Neural crest cell (in vitro differentiated cells): ENCODE measurements at regions not wholly inside any gene's neighbourhood (a gene's known extent, or its start where the extent isn't known, plus 50 kb on each side); places are given as distances from the start of the nearest gene placed in this dataset.
"Not testable (repeated sequence)": the region's sequence is repeated elsewhere in the genome, so short reads cannot be mapped to it uniquely, and the experiment has no call there.

Experiments
- DNase-seq: peaks from one replicate; pipeline ENCODE4 v3.0.0; 2021; ENCODE audit warnings: low read depth, mixed read lengths, low spot score
- H3K27ac Mint-ChIP-seq: one replicate; pipeline ENCODE4 v1.8.0; 2021; ENCODE audit warnings: mild to moderate bottlenecking, mixed read lengths; ENCODE audit not compliant: unreplicated experiment
- H3K27me3 Mint-ChIP-seq: 2 replicates; pipeline ENCODE4 v1.8.0; 2021; ENCODE audit warnings: low read depth, mild to moderate bottlenecking, mixed read lengths
- H3K36me3 Mint-ChIP-seq: 2 replicates; pipeline ENCODE4 v1.8.0; 2021; ENCODE audit warnings: low read depth, mild to moderate bottlenecking, mixed read lengths
- H3K4me1 Mint-ChIP-seq: 2 replicates; pipeline ENCODE4 v1.8.0; 2021; ENCODE audit warnings: mixed read lengths
- H3K4me3 Mint-ChIP-seq: one replicate; pipeline ENCODE4 v1.8.0; 2021; ENCODE audit warnings: mild to moderate bottlenecking, mixed read lengths
- H3K9me3 Mint-ChIP-seq: 2 replicates; pipeline ENCODE4 v1.8.0; 2021; ENCODE audit warnings: mixed read lengths
- CTCF ChIP-seq: fragments of 200-600 bp; sonication (generic); conservative IDR thresholded peaks from 2 replicates; pipeline ENCODE4 v1.5.0; 2021; ENCODE audit warnings: antibody characterized with exemption, mild to moderate bottlenecking

- H3K27me3 Mint-ChIP-seq, result no peaks in the 10 kb centered on the region
- peaks cover 9% of the 10 kb centered on the region for H3K9me3 Mint-ChIP-seq
- no peak for TF ChIP-seq CTCF
- DNase-seq, result no peak
- H3K27ac Mint-ChIP-seq, result no peak overlapping the region
- peaks cover 9% of the 10 kb centered on the region for H3K4me1 Mint-ChIP-seq
- H3K4me3 Mint-ChIP-seq, result no peak overlapping the region
- peaks cover 4% of the 10 kb centered on the region for H3K36me3 Mint-ChIP-seq
Measured at GRCh38 chr13:70237131-70237530, 128.9 kb upstream of the KLHL1 start.

GRCh38 chr13:70235565-70235964 lies 127.3 kb upstream of the KLHL1 start:
- H3K9me3 Mint-ChIP-seq, result peaks cover 6% of the 10 kb centered on the region
- no peaks in the 10 kb centered on the region for H3K4me1 Mint-ChIP-seq
- no peak overlapping the region for H3K27ac Mint-ChIP-seq
- H3K27me3 Mint-ChIP-seq, result no peaks in the 10 kb centered on the region
- no peak for DNase-seq
- peaks cover 4% of the 10 kb centered on the region for H3K36me3 Mint-ChIP-seq
- H3K4me3 Mint-ChIP-seq, result no peak overlapping the region
- TF ChIP-seq CTCF, result no peak

GRCh38 chr13:70223911-70224310 lies 115.7 kb upstream of the KLHL1 start:
- no peaks in the 10 kb centered on the region for H3K9me3 Mint-ChIP-seq
- H3K27ac Mint-ChIP-seq, result no peak overlapping the region
- H3K36me3 Mint-ChIP-seq, result no peaks in the 10 kb centered on the region
- peaks cover 4% of the 10 kb centered on the region for H3K4me1 Mint-ChIP-seq
- no peak overlapping the region for H3K4me3 Mint-ChIP-seq
- no peak for TF ChIP-seq CTCF
- no peaks in the 10 kb centered on the region for H3K27me3 Mint-ChIP-seq
- no peak for DNase-seq

- Mint-ChIP-seq H3K27me3 (no peaks in the 10 kb centered on the region), H3K27ac (no peak overlapping the region), H3K4me1 (peaks cover 4% of the 10 kb centered on the region), H3K9me3 (no peaks in the 10 kb centered on the region), H3K4me3 (no peak overlapping the region), H3K36me3 (no peaks in the 10 kb centered on the region)
- TF ChIP-seq CTCF, result no peak
- no peak for DNase-seq
Measured at GRCh38 chr13:70222926-70223325, 114.7 kb upstream of the KLHL1 start.

- Mint-ChIP-seq H3K27me3 (no peaks in the 10 kb centered on the region), H3K4me3 (no peak overlapping the region), H3K27ac (no peak overlapping the region), H3K9me3 (no peaks in the 10 kb centered on the region), H3K36me3 (no peaks in the 10 kb centered on the region), H3K4me1 (peaks cover 16% of the 10 kb centered on the region)
- no peak for TF ChIP-seq CTCF
- no peak for DNase-seq
Measured at GRCh38 chr13:70218618-70219017, 110.4 kb upstream of the KLHL1 start.

- H3K36me3 Mint-ChIP-seq, H3K4me1 Mint-ChIP-seq, H3K27me3 Mint-ChIP-seq, H3K4me3 Mint-ChIP-seq, H3K9me3 Mint-ChIP-seq, DNase-seq, H3K27ac Mint-ChIP-seq: not testable (repeated sequence)
Measured at GRCh38 chr13:70208968-70209367, 100.7 kb upstream of the KLHL1 start.
